LNCAP (cell line): ENCODE measurements at regions not wholly inside any gene's neighbourhood (a gene's known extent, or its start where the extent isn't known, plus 50 kb on each side); places are given as distances from the start of the nearest gene placed in this dataset.

ENCODE experiments used
- CTCF ChIP-seq: fragments of 450-650 bp; IDR thresholded peaks from 2 replicates; pipeline ENCODE4 v1.5.1; 2017; ENCODE audit warnings: mild to moderate bottlenecking

- no peak for TF ChIP-seq CTCF
These were observed 109.9 kb upstream of the MEIS1 start for GRCh38 chr2:66324909-66325528.

GRCh38 chr2:66324356-66324755 is 110.6 kb upstream of the MEIS1 start:
- no peak for TF ChIP-seq CTCF

GRCh38 chr2:66323406-66323805 is 111.5 kb upstream of the MEIS1 start:
- no peak for TF ChIP-seq CTCF

- TF ChIP-seq CTCF, result no peak
These were observed 112.2 kb upstream of the MEIS1 start for GRCh38 chr2:66322506-66323260.

GRCh38 chr2:66318009-66318561 is 116.8 kb upstream of the MEIS1 start:
- no peak for TF ChIP-seq CTCF

GRCh38 chr2:66317268-66317890 is 117.5 kb upstream of the MEIS1 start:
- TF ChIP-seq CTCF, result no peak

GRCh38 chr2:66306483-66306882 is 128.4 kb upstream of the MEIS1 start:
- no peak for TF ChIP-seq CTCF
